Tibial nerve (tissue), 4 donors: ENCODE measurements at regions not wholly inside any gene's neighbourhood (a gene's known extent, or its start where the extent isn't known, plus 50 kb on each side); places are given as distances from the start of the nearest gene placed in this dataset.
"Not testable (repeated sequence)": the region's sequence is repeated elsewhere in the genome, so short reads cannot be mapped to it uniquely, and the experiment has no call there.

ENCODE experiments used
- EP300 ChIP-seq, 2 donors: sonication (generic); formaldehyde crosslinking; IDR thresholded peaks; one replicate each; pipeline ENCODE4 v1.6.1; 2017; ENCODE audit warnings: antibody characterized with exemption in 2 of 2, mild to moderate bottlenecking in 1 of 2
- TF ChIP-seq, protein P1 (sequence below), 5 experiments: fragments of 200-600 bp in 3 of 5; fragments of 450-650 bp in 2 of 5; sonication (generic) in 3 of 5; IDR thresholded peaks; one replicate each; pipeline ENCODE4 v1.5.1; 2016 to 2019; ENCODE audit warnings: antibody characterized with exemption in 5 of 5, mild to moderate bottlenecking in 3 of 5, moderate library complexity in 2 of 5

- TF ChIP-seq, protein P1, sequence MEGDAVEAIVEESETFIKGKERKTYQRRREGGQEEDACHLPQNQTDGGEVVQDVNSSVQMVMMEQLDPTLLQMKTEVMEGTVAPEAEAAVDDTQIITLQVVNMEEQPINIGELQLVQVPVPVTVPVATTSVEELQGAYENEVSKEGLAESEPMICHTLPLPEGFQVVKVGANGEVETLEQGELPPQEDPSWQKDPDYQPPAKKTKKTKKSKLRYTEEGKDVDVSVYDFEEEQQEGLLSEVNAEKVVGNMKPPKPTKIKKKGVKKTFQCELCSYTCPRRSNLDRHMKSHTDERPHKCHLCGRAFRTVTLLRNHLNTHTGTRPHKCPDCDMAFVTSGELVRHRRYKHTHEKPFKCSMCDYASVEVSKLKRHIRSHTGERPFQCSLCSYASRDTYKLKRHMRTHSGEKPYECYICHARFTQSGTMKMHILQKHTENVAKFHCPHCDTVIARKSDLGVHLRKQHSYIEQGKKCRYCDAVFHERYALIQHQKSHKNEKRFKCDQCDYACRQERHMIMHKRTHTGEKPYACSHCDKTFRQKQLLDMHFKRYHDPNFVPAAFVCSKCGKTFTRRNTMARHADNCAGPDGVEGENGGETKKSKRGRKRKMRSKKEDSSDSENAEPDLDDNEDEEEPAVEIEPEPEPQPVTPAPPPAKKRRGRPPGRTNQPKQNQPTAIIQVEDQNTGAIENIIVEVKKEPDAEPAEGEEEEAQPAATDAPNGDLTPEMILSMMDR (IDR thresholded peaks at IDR 0.05) = not testable (repeated sequence)
- not testable (repeated sequence) for TF ChIP-seq EP300 (IDR thresholded peaks at IDR 0.05)
Observed at GRCh38 chr6:58307901-58308300, 990.5 kb downstream of the PRIM2 start.
